H9 (cell line): ENCODE measurements at regions not wholly inside any gene's neighbourhood (a gene's known extent, or its start where the extent isn't known, plus 50 kb on each side); places are given as distances from the start of the nearest gene placed in this dataset.

Source experiments
- DNase-seq: peaks from one replicate; pipeline ENCODE4 v3.0.0-alpha.2; 2017
- H2AFZ ChIP-seq: one replicate; pipeline ENCODE4 v1.6.1; 2013; ENCODE audit warnings: mild to moderate bottlenecking, low read length, control low read depth, moderate library complexity
- H2AK5ac ChIP-seq: 2 replicates; pipeline ENCODE4 v1.6.1; 2013; ENCODE audit warnings: low read length, control low read depth, mixed read lengths; ENCODE audit not compliant: insufficient read length
- H2BK120ac ChIP-seq: one replicate; pipeline ENCODE4 v1.6.1; 2013; ENCODE audit warnings: low read depth, mild to moderate bottlenecking, low read length, control low read depth, inconsistent platforms; ENCODE audit not compliant: poor library complexity, severe bottlenecking
- H2BK12ac ChIP-seq: 2 replicates; pipeline ENCODE4 v1.6.1; 2013; ENCODE audit warnings: low read length, control low read depth, mixed read lengths, low read depth; ENCODE audit not compliant: insufficient read length
- H2BK15ac ChIP-seq: 2 replicates; pipeline ENCODE4 v1.6.1; 2013; ENCODE audit warnings: low read depth, low read length, control low read depth
- H2BK20ac ChIP-seq: one replicate; pipeline ENCODE4 v1.6.1; 2013; ENCODE audit warnings: low read depth, mild to moderate bottlenecking, low read length, control low read depth, inconsistent platforms; ENCODE audit not compliant: poor library complexity, severe bottlenecking
- H2BK5ac ChIP-seq: 2 replicates; pipeline ENCODE4 v1.6.1; 2013; ENCODE audit warnings: low read length, control low read depth, mixed read lengths; ENCODE audit not compliant: insufficient read length
- H3K14ac ChIP-seq: 2 replicates; pipeline ENCODE4 v1.6.1; 2013; ENCODE audit warnings: low read length, control low read depth; ENCODE audit not compliant: insufficient read depth
- H3K18ac ChIP-seq: 2 replicates; pipeline ENCODE4 v1.6.1; 2013; ENCODE audit warnings: low read depth, mild to moderate bottlenecking, mixed read lengths, low read length, control low read depth; ENCODE audit not compliant: insufficient read length
- H3K23ac ChIP-seq: 2 replicates; pipeline ENCODE4 v1.6.1; 2013; ENCODE audit warnings: low read length, control low read depth, mixed read lengths, low read depth; ENCODE audit not compliant: insufficient read length
- H3K23me2 ChIP-seq: 2 replicates; pipeline ENCODE4 v1.6.1; 2013; ENCODE audit warnings: low read depth, mild to moderate bottlenecking, mixed read lengths, low read length, control low read depth; ENCODE audit not compliant: insufficient read length, poor library complexity, severe bottlenecking
- H3K27ac ChIP-seq: 2 replicates; pipeline ENCODE4 v1.5.1; 2013; ENCODE audit warnings: low read length, control low read depth, mixed read lengths, low read depth; ENCODE audit not compliant: insufficient read length
- H3K27me3 ChIP-seq: 2 replicates; pipeline ENCODE4 v1.6.1; 2013; ENCODE audit warnings: low read length, control low read depth, inconsistent platforms; ENCODE audit not compliant: insufficient read depth
- H3K4ac ChIP-seq: 2 replicates; pipeline ENCODE4 v1.6.1; 2013; ENCODE audit warnings: low read depth, mild to moderate bottlenecking, control low read depth, inconsistent platforms, low read length, moderate library complexity
- H3K4me1 ChIP-seq: 2 replicates; pipeline ENCODE4 v1.6.1; 2013; ENCODE audit warnings: low read length, control low read depth, inconsistent platforms; ENCODE audit not compliant: insufficient read depth
- H3K4me2 ChIP-seq: 2 replicates; pipeline ENCODE4 v1.6.1; 2013; ENCODE audit warnings: low read length, control low read depth, mixed read lengths; ENCODE audit not compliant: insufficient read length, insufficient read depth
- H3K56ac ChIP-seq: 2 replicates; pipeline ENCODE4 v1.6.1; 2013; ENCODE audit warnings: low read depth, mild to moderate bottlenecking, mixed read lengths, low read length, control low read depth; ENCODE audit not compliant: insufficient read length
- H3K79me1 ChIP-seq: 2 replicates; pipeline ENCODE4 v1.6.1; 2013; ENCODE audit warnings: low read depth, mild to moderate bottlenecking, moderate library complexity, low read length, control low read depth, inconsistent platforms; ENCODE audit not compliant: insufficient read depth, poor library complexity, severe bottlenecking
- H3K79me2 ChIP-seq: 2 replicates; pipeline ENCODE4 v1.6.1; 2013; ENCODE audit warnings: low read length, control low read depth, inconsistent platforms; ENCODE audit not compliant: insufficient read depth
- H3K9ac ChIP-seq: 2 replicates; pipeline ENCODE4 v1.6.1; 2013; ENCODE audit warnings: low read length, control low read depth, mixed read lengths; ENCODE audit not compliant: insufficient read length; ENCODE audit errors: extremely low read depth
- H3K9me3 ChIP-seq: one replicate; pipeline ENCODE4 v1.6.1; 2013; ENCODE audit warnings: low read depth, low read length, inconsistent platforms; ENCODE audit not compliant: control insufficient read depth
- H3T11ph ChIP-seq: one replicate; pipeline ENCODE4 v1.6.1; 2013; ENCODE audit warnings: mild to moderate bottlenecking, low read length, control low read depth, inconsistent platforms
- H4K20me1 ChIP-seq: one replicate; pipeline ENCODE4 v1.6.1; 2013; ENCODE audit not compliant: control insufficient read depth, insufficient read length, insufficient read depth
- H4K5ac ChIP-seq: 2 replicates; pipeline ENCODE4 v1.6.1; 2013; ENCODE audit warnings: low read depth, mild to moderate bottlenecking, mixed read lengths, low read length, control low read depth; ENCODE audit not compliant: insufficient read length
- H4K8ac ChIP-seq: replicated peaks from 2 replicates; pipeline ENCODE4 v1.6.1; 2013; ENCODE audit warnings: low read length, control low read depth, mixed read lengths, low read depth; ENCODE audit not compliant: insufficient read length
- H4K91ac ChIP-seq: 2 replicates; pipeline ENCODE4 v1.6.1; 2013; ENCODE audit warnings: low read depth, mild to moderate bottlenecking, moderate library complexity, mixed read lengths, low read length, control low read depth; ENCODE audit not compliant: insufficient read length
- H3K27ac Mint-ChIP-seq, 3 experiments: 2 replicates in 2 of 3; 3 replicates in 1 of 3; pipeline ENCODE4 v1.8.0; 2020 to 2021; ENCODE audit warnings: mixed read lengths in 3 of 3, mild to moderate bottlenecking in 1 of 3, moderate library complexity in 1 of 3
- H3K27me3 Mint-ChIP-seq: 2 replicates; pipeline ENCODE4 v1.8.0; 2021; ENCODE audit warnings: low read depth, mild to moderate bottlenecking, moderate library complexity, mixed read lengths
- H3K36me3 Mint-ChIP-seq, 3 experiments: 2 replicates in 2 of 3; 3 replicates in 1 of 3; pipeline ENCODE4 v1.8.0; 2020 to 2021; ENCODE audit warnings: low read depth in 3 of 3, mixed read lengths in 3 of 3; ENCODE audit not compliant: insufficient read depth in 1 of 3
- H3K4me1 Mint-ChIP-seq, 2 experiments: 2 replicates each; pipeline ENCODE4 v1.8.0; 2020; ENCODE audit warnings: mixed read lengths in 2 of 2
- H3K4me3 Mint-ChIP-seq, 2 experiments: 2 replicates in 1 of 2; 3 replicates in 1 of 2; pipeline ENCODE4 v1.8.0; 2020 to 2021; ENCODE audit warnings: mild to moderate bottlenecking in 2 of 2, mixed read lengths in 2 of 2, moderate library complexity in 1 of 2
- H3K9me3 Mint-ChIP-seq, 2 experiments: 2 replicates in 1 of 2; 3 replicates in 1 of 2; pipeline ENCODE4 v1.8.0; 2020; ENCODE audit warnings: mild to moderate bottlenecking in 2 of 2, mixed read lengths in 2 of 2, moderate library complexity in 1 of 2
- WGBS: extraction: QIAGEN DNeasy Blood & Tissue Kit; methylation state at CpG from one replicate; pipeline ENCODE4 v1.1.7; 2013; ENCODE audit warnings: missing lambda C conversion rate, low lambda C conversion rate, mixed read lengths; ENCODE audit not compliant: insufficient read length; ENCODE audit errors: extremely low coverage; 5-methylcytosine and 5-hydroxymethylcytosine counted together
- TF ChIP-seq, protein P1 (sequence below): fragments of 200-600 bp; sonication (generic); conservative IDR thresholded peaks from 3 replicates; pipeline ENCODE4 v1.8.0; 2021; ENCODE audit warnings: antibody characterized with exemption, mild to moderate bottlenecking

DNA sequence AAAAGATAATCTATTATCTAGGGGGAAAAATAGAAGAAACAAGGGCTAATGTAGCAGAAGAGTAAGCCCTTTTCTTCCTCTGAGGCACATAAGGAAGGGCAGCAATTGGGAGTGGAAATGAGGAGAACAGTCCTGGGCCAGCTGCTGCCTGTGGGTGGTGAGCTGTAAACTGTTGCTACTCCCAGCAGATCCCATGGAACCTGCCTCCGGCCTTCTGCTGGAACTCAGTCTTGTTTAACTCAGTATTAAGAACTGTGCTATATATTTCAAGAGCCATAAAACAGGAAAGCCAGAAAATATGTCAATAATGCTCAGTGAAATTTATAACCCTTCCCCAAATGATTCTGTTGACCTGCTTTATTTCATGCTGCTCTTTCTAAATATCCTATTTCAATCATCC lies 464.2 kb downstream of the COL12A1 start:
- no peak overlapping the region for H3K27ac Mint-ChIP-seq
- no peak for DNase-seq

More for the DNA sequence above, 464.2 kb downstream of the COL12A1 start:
- H4K8ac ChIP-seq: no peak overlapping the region
- H4K91ac ChIP-seq: no peak overlapping the region
- Mint-ChIP-seq H3K4me3 (no peak overlapping the region), H3K27me3 (no peaks in the 10 kb centered on the region), H3K4me1 (no peaks in the 10 kb centered on the region), H3K36me3 (no peaks in the 10 kb centered on the region; a peak in 1 of 7 replicates), H3K9me3 (no peaks in the 10 kb centered on the region; a peak in 1 of 5 replicates)
- no peak overlapping the region for H3K4ac ChIP-seq
- no peak overlapping the region for H3K56ac ChIP-seq
- no peak overlapping the region for H2BK20ac ChIP-seq
- H3K27ac ChIP-seq: no peak overlapping the region
- no peak overlapping the region for H2BK120ac ChIP-seq
- no peaks in the 10 kb centered on the region for H4K20me1 ChIP-seq
- TF ChIP-seq, protein P1, sequence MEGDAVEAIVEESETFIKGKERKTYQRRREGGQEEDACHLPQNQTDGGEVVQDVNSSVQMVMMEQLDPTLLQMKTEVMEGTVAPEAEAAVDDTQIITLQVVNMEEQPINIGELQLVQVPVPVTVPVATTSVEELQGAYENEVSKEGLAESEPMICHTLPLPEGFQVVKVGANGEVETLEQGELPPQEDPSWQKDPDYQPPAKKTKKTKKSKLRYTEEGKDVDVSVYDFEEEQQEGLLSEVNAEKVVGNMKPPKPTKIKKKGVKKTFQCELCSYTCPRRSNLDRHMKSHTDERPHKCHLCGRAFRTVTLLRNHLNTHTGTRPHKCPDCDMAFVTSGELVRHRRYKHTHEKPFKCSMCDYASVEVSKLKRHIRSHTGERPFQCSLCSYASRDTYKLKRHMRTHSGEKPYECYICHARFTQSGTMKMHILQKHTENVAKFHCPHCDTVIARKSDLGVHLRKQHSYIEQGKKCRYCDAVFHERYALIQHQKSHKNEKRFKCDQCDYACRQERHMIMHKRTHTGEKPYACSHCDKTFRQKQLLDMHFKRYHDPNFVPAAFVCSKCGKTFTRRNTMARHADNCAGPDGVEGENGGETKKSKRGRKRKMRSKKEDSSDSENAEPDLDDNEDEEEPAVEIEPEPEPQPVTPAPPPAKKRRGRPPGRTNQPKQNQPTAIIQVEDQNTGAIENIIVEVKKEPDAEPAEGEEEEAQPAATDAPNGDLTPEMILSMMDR: no peak
- no peaks in the 10 kb centered on the region for H3K79me2 ChIP-seq
- no peak overlapping the region for H2BK12ac ChIP-seq
- no peak overlapping the region for H2AK5ac ChIP-seq
- no peak overlapping the region for H2BK15ac ChIP-seq
- H2AFZ ChIP-seq: no peak overlapping the region
- no peak overlapping the region for H2BK5ac ChIP-seq
- no peak overlapping the region for H3K9ac ChIP-seq
- H3T11ph ChIP-seq: no peak overlapping the region
- no peaks in the 10 kb centered on the region for H3K9me3 ChIP-seq
- no peaks in the 10 kb centered on the region for H3K4me1 ChIP-seq
- H3K23me2 ChIP-seq: no peaks in the 10 kb centered on the region
- no peak overlapping the region for H4K5ac ChIP-seq
- no peak overlapping the region for H3K4me2 ChIP-seq
- H3K18ac ChIP-seq: no peak overlapping the region
- H3K23ac ChIP-seq: no peak overlapping the region
- WGBS: no CpG with 5 or more reads among the region's 1 CpG
- H3K27me3 ChIP-seq: no peaks in the 10 kb centered on the region
- H3K14ac ChIP-seq: no peak overlapping the region
- no peaks in the 10 kb centered on the region for H3K79me1 ChIP-seq
